Spinal cord (tissue), 9 donors: ENCODE measurements at regions not wholly inside any gene's neighbourhood (a gene's known extent, or its start where the extent isn't known, plus 50 kb on each side); places are given as distances from the start of the nearest gene placed in this dataset.

Experiments
- DNase-seq, 6 donors: peaks; one replicate each; pipeline versions ENCODE4 v3.0.0 to v3.0.0-alpha.2; 2013 to 2015; ENCODE audit warnings: low spot score in 6 of 6, low read depth in 4 of 6
- H3K27ac ChIP-seq: one replicate; pipeline ENCODE4 v1.5.1; 2013; ENCODE audit warnings: low read depth, low read length, control low read depth
- H3K27me3 ChIP-seq: one replicate; pipeline ENCODE4 v1.6.1; 2013; ENCODE audit warnings: low read length; ENCODE audit not compliant: control insufficient read depth, insufficient read depth
- H3K36me3 ChIP-seq: one replicate; pipeline ENCODE4 v1.6.1; 2013; ENCODE audit warnings: low read length; ENCODE audit not compliant: control insufficient read depth, insufficient read depth
- H3K4me1 ChIP-seq: one replicate; pipeline ENCODE4 v1.6.1; 2013; ENCODE audit warnings: low read length; ENCODE audit not compliant: control insufficient read depth, insufficient read depth
- H3K4me3 ChIP-seq: one replicate; pipeline ENCODE4 v1.5.1; 2013; ENCODE audit warnings: low read depth, low read length, control low read depth
- H3K9me3 ChIP-seq: one replicate; pipeline ENCODE4 v1.6.1; 2013; ENCODE audit warnings: low read length; ENCODE audit not compliant: control insufficient read depth, insufficient read depth
- WGBS: methylation state at CpG from one replicate; pipeline ENCODE4 v1.1.5; 2013; ENCODE audit warnings: missing lambda C conversion rate; ENCODE audit not compliant: insufficient coverage; 5-methylcytosine and 5-hydroxymethylcytosine counted together
- donor health status: healthy.

DNA sequence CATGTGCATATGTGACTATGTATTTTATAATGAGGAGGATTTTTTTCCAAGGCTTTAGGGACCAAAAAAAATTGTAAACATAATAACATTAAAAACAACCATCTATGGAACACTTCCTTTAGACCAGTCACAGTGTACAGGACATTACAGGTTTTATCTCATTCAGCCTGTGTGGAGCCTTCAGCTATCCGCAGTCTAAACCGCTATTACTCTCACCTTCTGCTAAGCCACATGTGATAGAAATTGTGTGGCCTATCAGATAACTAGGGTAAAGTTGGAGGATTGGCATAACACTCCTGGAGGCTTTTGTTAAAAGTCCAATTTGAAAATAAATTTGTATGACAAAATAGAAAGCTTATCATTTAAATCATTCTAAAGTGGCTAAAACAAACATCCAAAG is 281.2 kb upstream of the TMTC1 start:
- H3K4me3 ChIP-seq, result no peak overlapping the region
- no peak for DNase-seq

DNA sequence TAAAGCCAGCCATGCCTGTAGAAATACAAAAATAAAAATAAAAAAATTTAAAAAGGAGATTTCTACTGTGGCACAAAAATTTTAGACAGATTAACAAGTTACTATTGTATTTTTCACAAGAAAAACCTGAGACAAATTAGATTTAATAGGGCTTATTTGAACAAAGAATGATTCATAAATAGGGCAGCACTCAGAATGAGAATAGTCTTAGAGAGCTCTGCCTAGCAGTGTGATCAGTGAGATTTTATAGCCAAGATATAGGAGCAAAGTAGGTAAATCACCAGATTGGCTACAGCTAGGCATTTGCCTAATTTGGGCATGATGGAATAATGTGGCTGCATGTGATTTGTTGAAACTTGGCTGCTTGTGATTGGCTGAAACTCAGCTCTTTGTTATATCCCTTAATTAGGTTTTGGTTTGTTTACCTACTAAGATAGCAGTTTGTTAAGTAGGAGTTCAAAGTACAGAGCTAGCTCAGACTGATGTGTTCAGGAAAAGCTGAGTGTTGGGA is 279.7 kb upstream of the TMTC1 start:
- H3K36me3 ChIP-seq, result no peaks in the 10 kb centered on the region
- H3K27me3 ChIP-seq, result no peaks in the 10 kb centered on the region
- H3K27ac ChIP-seq, result no peak overlapping the region
- no peak for DNase-seq
- H3K4me1 ChIP-seq, result no peaks in the 10 kb centered on the region
- H3K4me3 ChIP-seq, result no peak overlapping the region
- H3K9me3 ChIP-seq, result peaks cover 9% of the 10 kb centered on the region

More for the DNA sequence above, 281.2 kb upstream of the TMTC1 start:
- H3K36me3 ChIP-seq, result no peaks in the 10 kb centered on the region
- H3K27me3 ChIP-seq, result no peaks in the 10 kb centered on the region
- no CpG with 5 or more reads among the region's 2 CpGs for WGBS
- no peak overlapping the region for H3K27ac ChIP-seq
- no peaks in the 10 kb centered on the region for H3K4me1 ChIP-seq
- H3K9me3 ChIP-seq, result peaks cover 9% of the 10 kb centered on the region

DNA sequence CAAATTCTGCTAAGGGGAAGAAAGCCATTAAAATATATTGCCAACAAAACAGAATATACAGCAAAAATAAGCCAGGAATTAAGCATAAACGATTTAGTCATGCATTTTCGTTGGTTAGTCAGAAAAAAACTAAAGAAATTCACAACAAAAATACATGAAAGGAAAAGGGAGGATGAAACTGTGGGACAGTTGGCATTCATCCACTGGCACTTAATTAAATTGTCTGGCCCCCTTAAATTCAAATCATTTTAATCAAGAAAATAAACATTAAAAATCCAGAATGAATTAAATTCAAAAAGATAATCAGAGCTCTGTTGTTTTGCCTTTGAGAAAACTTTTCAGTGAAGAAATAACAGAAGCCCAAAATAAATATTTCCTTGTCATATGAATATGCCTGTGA is 264.6 kb upstream of the TMTC1 start:
- WGBS, result no CpG with 5 or more reads among the region's 2 CpGs
- H3K9me3 ChIP-seq, result no peaks in the 10 kb centered on the region
- no peaks in the 10 kb centered on the region for H3K27me3 ChIP-seq
- H3K4me3 ChIP-seq, result no peak overlapping the region
- no peak overlapping the region for H3K27ac ChIP-seq
- no peaks in the 10 kb centered on the region for H3K36me3 ChIP-seq
- no peak for DNase-seq
- no peaks in the 10 kb centered on the region for H3K4me1 ChIP-seq

DNA sequence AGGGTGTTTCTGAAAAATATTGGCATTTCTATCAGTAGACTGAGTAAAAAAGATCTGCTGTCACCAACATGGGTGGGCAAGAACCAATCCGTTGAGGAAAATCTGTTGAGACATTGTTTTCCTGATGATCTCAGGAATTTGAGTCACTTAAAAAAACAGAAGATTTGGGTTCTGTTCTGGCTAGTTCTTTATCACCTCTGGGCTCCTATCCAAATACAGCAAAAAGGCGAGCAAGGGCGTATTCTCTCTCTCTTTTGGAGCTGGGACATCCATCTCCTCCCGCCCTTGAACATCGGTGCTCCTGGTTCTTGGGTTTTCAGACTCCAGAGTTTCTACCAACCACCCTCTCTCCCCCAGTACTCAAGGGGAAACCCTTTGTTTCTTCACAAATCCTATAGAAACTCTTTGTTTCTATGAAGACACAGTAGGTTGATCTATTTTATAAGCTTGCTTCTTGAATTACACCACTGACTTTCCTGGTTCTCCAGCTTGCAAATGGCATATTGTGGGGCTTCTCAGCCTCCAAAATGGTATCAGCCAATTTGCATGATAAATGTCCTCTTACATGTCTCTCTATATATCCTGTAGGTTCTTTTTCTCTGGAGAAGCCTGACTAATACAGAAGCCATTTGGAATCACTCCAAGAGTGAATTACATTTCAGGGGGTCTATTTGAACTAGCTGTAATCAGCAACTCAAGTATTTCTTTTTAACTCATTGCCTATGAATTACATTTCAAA is 263.9 kb upstream of the TMTC1 start:
- Histone ChIP-seq H3K27me3 (no peaks in the 10 kb centered on the region), H3K36me3 (no peaks in the 10 kb centered on the region), H3K27ac (no peak overlapping the region), H3K9me3 (no peaks in the 10 kb centered on the region), H3K4me3 (no peak overlapping the region), H3K4me1 (no peaks in the 10 kb centered on the region)
- peak in 3 of 6 donors; percentile 1 to 72 (median 29) for DNase-seq
- WGBS, result 34% methylated on average over 5 of the region's 5 CpGs

DNA sequence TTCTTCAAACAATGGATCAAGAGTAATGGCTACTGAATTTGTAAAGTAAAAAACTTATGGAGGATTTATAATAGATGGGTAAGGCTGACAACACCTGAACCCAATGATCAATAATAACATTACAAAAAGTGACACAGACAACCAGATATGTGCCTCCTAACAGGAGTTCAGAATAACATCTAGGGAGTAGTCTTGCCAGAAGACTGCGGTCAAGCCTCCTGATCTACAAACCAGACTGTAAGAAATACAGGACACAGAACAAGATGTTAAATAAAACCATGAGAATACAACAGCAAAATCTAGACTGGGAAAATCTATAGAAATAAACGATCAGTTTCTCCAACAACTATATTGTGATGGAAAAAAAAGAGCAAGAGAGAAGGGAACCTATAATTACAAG is 262.6 kb upstream of the TMTC1 start:
- no peak for DNase-seq
- no peak overlapping the region for H3K4me3 ChIP-seq
- no peaks in the 10 kb centered on the region for H3K9me3 ChIP-seq
- H3K27ac ChIP-seq, result no peak overlapping the region
- H3K27me3 ChIP-seq, result no peaks in the 10 kb centered on the region
- no peaks in the 10 kb centered on the region for H3K4me1 ChIP-seq
- H3K36me3 ChIP-seq, result no peaks in the 10 kb centered on the region
- WGBS, result no CpG with 5 or more reads among the region's 2 CpGs

DNA sequence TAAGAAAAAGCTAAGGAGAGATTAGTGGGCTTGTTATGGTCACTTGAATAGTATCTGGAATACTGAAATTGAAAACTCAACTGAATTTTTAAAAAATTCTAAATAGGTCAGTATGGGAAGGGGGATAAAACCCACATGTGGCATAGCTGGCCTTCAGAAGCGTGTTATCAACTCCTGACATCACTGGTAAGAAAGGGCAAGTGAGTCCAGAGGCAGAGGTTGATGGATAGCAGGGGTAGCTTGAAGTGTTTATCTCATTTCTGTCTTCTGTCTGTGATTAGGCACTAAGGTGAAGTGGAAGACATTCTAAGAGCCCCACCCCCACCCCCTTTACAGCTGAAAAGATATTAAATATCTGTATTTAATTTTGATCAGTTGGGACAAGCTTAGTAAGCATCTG is 261.4 kb upstream of the TMTC1 start:
- 89% methylated on average over 1 of the region's 1 CpG for WGBS
- H3K9me3 ChIP-seq, result no peaks in the 10 kb centered on the region

DNA sequence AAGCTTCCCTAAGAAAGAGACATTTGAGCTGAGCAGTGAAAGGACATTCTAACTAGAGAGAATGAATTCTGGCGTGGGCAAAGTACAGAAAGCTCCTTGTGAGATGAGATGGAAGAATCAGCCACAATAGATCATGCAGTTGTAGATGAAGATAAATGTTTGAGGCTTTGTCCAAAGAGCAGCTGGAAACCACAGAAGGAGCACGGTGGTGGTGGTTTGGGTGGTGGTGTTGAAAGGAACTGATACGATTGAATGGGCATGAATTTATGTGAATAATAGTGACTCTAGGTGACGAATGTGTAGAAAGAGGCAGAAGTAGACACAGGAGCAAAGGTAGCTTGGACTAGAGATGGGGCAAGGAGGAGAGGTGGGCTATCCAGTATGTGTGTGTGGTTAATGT is 260.5 kb upstream of the TMTC1 start:
- no peaks in the 10 kb centered on the region for H3K4me1 ChIP-seq
- no peaks in the 10 kb centered on the region for H3K27me3 ChIP-seq
- H3K4me3 ChIP-seq, result no peak overlapping the region
- H3K27ac ChIP-seq, result no peak overlapping the region
- WGBS, result 52% methylated on average over 4 of the region's 4 CpGs
- H3K36me3 ChIP-seq, result no peaks in the 10 kb centered on the region
- H3K9me3 ChIP-seq, result no peaks in the 10 kb centered on the region
- DNase-seq, result no peak

More for the DNA sequence above, 261.4 kb upstream of the TMTC1 start:
- no peak overlapping the region for H3K27ac ChIP-seq
- no peak overlapping the region for H3K4me3 ChIP-seq
- no peaks in the 10 kb centered on the region for H3K36me3 ChIP-seq
- no peak for DNase-seq
- H3K4me1 ChIP-seq, result no peaks in the 10 kb centered on the region
- H3K27me3 ChIP-seq, result no peaks in the 10 kb centered on the region

DNA sequence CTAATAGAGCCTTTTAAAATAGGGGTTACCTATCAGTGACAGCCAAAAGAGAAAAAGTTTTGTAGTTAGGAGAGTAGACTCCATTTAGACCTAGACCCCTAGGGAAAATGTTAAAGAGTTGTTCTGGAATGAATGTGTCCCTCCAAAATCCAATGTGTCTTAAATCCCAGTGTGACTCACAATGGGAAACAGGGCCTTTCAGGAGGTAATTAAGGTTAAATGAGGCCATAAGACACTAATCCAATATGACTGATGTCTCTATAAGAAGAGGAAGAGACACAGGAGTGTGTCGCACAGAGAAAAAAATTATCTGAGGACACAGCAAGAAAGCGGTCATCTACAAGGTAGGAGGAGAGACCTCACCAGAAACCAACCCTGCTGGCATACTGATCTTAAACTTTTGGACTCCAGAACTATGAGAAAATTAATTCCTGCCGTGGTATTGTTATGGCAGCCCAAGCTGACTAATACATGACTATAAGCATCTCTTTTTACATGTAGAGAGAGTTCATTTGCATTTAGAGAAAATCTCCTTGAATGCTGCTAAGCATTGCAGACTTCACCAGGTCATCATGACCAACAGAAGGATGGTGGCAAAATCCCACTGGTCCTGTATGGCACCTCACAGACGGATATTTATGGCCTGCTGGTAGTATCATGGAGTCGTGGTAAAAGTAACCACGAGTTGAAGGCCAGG is 259.6 kb upstream of the TMTC1 start:
- Histone ChIP-seq H3K27me3 (no peaks in the 10 kb centered on the region), H3K9me3 (no peaks in the 10 kb centered on the region), H3K36me3 (no peaks in the 10 kb centered on the region), H3K4me3 (no peak overlapping the region), H3K4me1 (no peaks in the 10 kb centered on the region), H3K27ac (no peak overlapping the region)
- WGBS, result no CpG with 5 or more reads among the region's 6 CpGs
- DNase-seq, result no peak

DNA sequence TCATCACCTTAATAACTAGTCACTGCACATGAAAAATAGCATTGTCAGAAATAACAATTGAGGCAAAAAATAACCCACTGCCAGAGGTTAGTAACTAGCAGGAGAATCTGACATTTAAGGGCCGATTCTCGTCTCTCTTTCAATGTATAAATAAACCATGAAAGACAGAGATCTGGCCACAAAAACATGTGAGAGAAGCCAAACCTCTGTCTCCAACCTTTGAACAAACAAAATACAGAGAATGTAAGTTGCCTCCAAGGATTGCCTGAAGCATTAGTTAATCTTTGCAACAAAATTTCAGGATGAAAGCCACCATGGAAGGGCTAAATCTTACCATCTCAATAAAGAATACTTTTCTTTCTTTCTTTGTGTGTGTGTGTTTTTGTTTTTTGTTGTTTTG is 257.4 kb upstream of the TMTC1 start:
- WGBS, result 45% methylated on average over 2 of the region's 2 CpGs
- H3K36me3 ChIP-seq, result no peaks in the 10 kb centered on the region
- H3K4me3 ChIP-seq, result no peak overlapping the region
- no peaks in the 10 kb centered on the region for H3K9me3 ChIP-seq
- no peaks in the 10 kb centered on the region for H3K4me1 ChIP-seq
- no peaks in the 10 kb centered on the region for H3K27me3 ChIP-seq
- H3K27ac ChIP-seq, result no peak overlapping the region
- no peak for DNase-seq
